Stimulated activated naive CD8-positive, alpha-beta T cell treated with anti-CD3 and anti-CD28 coated beads, Interleukin-15, Interleukin-2, amounts not matched to agents 100 ng/mL and 50 ng/mL, for 24 hours (primary cell): ENCODE measurements at regions not wholly inside any gene's neighbourhood (a gene's known extent, or its start where the extent isn't known, plus 50 kb on each side); places are given as distances from the start of the nearest gene placed in this dataset.

Experiments
- H3K27ac Mint-ChIP-seq: one replicate; pipeline ENCODE4 v1.8.0; 2021; ENCODE audit warnings: mild to moderate bottlenecking, mixed read lengths
- H3K27me3 Mint-ChIP-seq: one replicate; pipeline ENCODE4 v1.8.0; 2021; ENCODE audit warnings: mixed read lengths
- H3K36me3 Mint-ChIP-seq: one replicate; pipeline ENCODE4 v1.8.0; 2021; ENCODE audit warnings: low read depth, mixed read lengths
- H3K4me1 Mint-ChIP-seq: one replicate; pipeline ENCODE4 v1.8.0; 2021; ENCODE audit warnings: low read depth, mixed read lengths
- H3K4me3 Mint-ChIP-seq: one replicate; pipeline ENCODE4 v1.8.0; 2021; ENCODE audit warnings: mild to moderate bottlenecking, mixed read lengths
- H3K9me3 Mint-ChIP-seq: one replicate; pipeline ENCODE4 v1.8.0; 2021; ENCODE audit warnings: mixed read lengths

- Mint-ChIP-seq H3K4me1 (peaks cover 9% of the 10 kb centered on the region), H3K27ac (no peak overlapping the region), H3K36me3 (no peaks in the 10 kb centered on the region), H3K27me3 (peaks cover 8% of the 10 kb centered on the region), H3K9me3 (peaks cover 9% of the 10 kb centered on the region), H3K4me3 (no peak overlapping the region)
Observed at GRCh38 chr15:81454024-81454423, 80.0 kb upstream of the TMC3 start.

- no peaks in the 10 kb centered on the region for H3K4me1 Mint-ChIP-seq
- H3K4me3 Mint-ChIP-seq, result no peak overlapping the region
- no peaks in the 10 kb centered on the region for H3K36me3 Mint-ChIP-seq
- H3K27ac Mint-ChIP-seq, result no peak overlapping the region
- peaks cover 6% of the 10 kb centered on the region for H3K27me3 Mint-ChIP-seq
- H3K9me3 Mint-ChIP-seq, result peaks cover 4% of the 10 kb centered on the region
Observed at GRCh38 chr15:81450721-81451120, 76.7 kb upstream of the TMC3 start.

GRCh38 chr15:81449836-81450474 lies 75.9 kb upstream of the TMC3 start:
- no peaks in the 10 kb centered on the region for H3K4me1 Mint-ChIP-seq
- H3K27me3 Mint-ChIP-seq, result peaks cover 8% of the 10 kb centered on the region
- H3K27ac Mint-ChIP-seq, result no peak overlapping the region
- peaks cover 8% of the 10 kb centered on the region for H3K9me3 Mint-ChIP-seq
- no peaks in the 10 kb centered on the region for H3K36me3 Mint-ChIP-seq
- H3K4me3 Mint-ChIP-seq, result no peak overlapping the region

GRCh38 chr15:81443040-81443820 lies 69.2 kb upstream of the TMC3 start:
- Mint-ChIP-seq H3K9me3 (peaks cover 8% of the 10 kb centered on the region), H3K27me3 (peaks cover 30% of the 10 kb centered on the region), H3K4me3 (no peak overlapping the region), H3K36me3 (no peaks in the 10 kb centered on the region), H3K4me1 (no peaks in the 10 kb centered on the region), H3K27ac (no peak overlapping the region)

- Mint-ChIP-seq H3K9me3 (peaks cover 8% of the 10 kb centered on the region), H3K27ac (no peak overlapping the region), H3K27me3 (peaks cover 30% of the 10 kb centered on the region), H3K4me3 (no peak overlapping the region), H3K36me3 (no peaks in the 10 kb centered on the region), H3K4me1 (no peaks in the 10 kb centered on the region)
Observed at GRCh38 chr15:81442454-81442853, 68.4 kb upstream of the TMC3 start.

GRCh38 chr15:81434851-81435250 lies 60.8 kb upstream of the TMC3 start:
- Mint-ChIP-seq H3K27me3 (peaks cover 10% of the 10 kb centered on the region), H3K4me3 (no peak overlapping the region), H3K27ac (no peak overlapping the region), H3K4me1 (no peaks in the 10 kb centered on the region), H3K9me3 (no peaks in the 10 kb centered on the region), H3K36me3 (no peaks in the 10 kb centered on the region)

GRCh38 chr15:81433462-81433861 lies 59.4 kb upstream of the TMC3 start:
- H3K27ac Mint-ChIP-seq, result no peak overlapping the region
- H3K27me3 Mint-ChIP-seq, result peaks cover 4% of the 10 kb centered on the region
- no peak overlapping the region for H3K4me3 Mint-ChIP-seq
- no peaks in the 10 kb centered on the region for H3K36me3 Mint-ChIP-seq
- no peaks in the 10 kb centered on the region for H3K9me3 Mint-ChIP-seq
- no peaks in the 10 kb centered on the region for H3K4me1 Mint-ChIP-seq

- no peak overlapping the region for H3K27ac Mint-ChIP-seq
- H3K4me1 Mint-ChIP-seq, result no peaks in the 10 kb centered on the region
- no peaks in the 10 kb centered on the region for H3K36me3 Mint-ChIP-seq
- H3K9me3 Mint-ChIP-seq, result no peaks in the 10 kb centered on the region
- H3K4me3 Mint-ChIP-seq, result no peak overlapping the region
- peaks cover 4% of the 10 kb centered on the region for H3K27me3 Mint-ChIP-seq
Observed at GRCh38 chr15:81432179-81432578, 58.2 kb upstream of the TMC3 start.

- H3K9me3 Mint-ChIP-seq, result no peaks in the 10 kb centered on the region
Observed at GRCh38 chr15:81427176-81427575, 53.2 kb upstream of the TMC3 start.

GRCh38 chr15:81425905-81426304 lies 51.9 kb upstream of the TMC3 start:
- no peak overlapping the region for H3K27ac Mint-ChIP-seq

More at GRCh38 chr15:81427176-81427575, 53.2 kb upstream of the TMC3 start:
- H3K36me3 Mint-ChIP-seq, result no peaks in the 10 kb centered on the region
- no peak overlapping the region for H3K27ac Mint-ChIP-seq
- no peak overlapping the region for H3K4me3 Mint-ChIP-seq
- H3K27me3 Mint-ChIP-seq, result peaks cover 7% of the 10 kb centered on the region
- no peaks in the 10 kb centered on the region for H3K4me1 Mint-ChIP-seq

More at GRCh38 chr15:81425905-81426304, 51.9 kb upstream of the TMC3 start:
- Mint-ChIP-seq H3K9me3 (no peaks in the 10 kb centered on the region), H3K36me3 (no peaks in the 10 kb centered on the region), H3K4me1 (no peaks in the 10 kb centered on the region), H3K4me3 (no peak overlapping the region), H3K27me3 (peaks cover 3% of the 10 kb centered on the region)
